ENCODE measurements at regions not wholly inside any gene's neighbourhood (a gene's known extent, or its start where the extent isn't known, plus 50 kb on each side); places are given as distances from the start of the nearest gene placed in this dataset.

GRCh38 chr21:43354026-43354420 is 72.9 kb downstream of the SIK1 start:
- no peak for DNase-seq (ENCODE audit: extremely low spot score)
- no peaks in the 10 kb centered on the region for H3K36me3 ChIP-seq (ENCODE audit: insufficient read depth)
- no peak overlapping the region for H3K4me3 ChIP-seq (ENCODE audit: low read depth, low read length)
- H3K27ac ChIP-seq (ENCODE audit: low read depth): no peak overlapping the region
- 84% methylated on average over 14 of the region's 14 CpGs for WGBS
- no peaks in the 10 kb centered on the region for H3K4me1 ChIP-seq (ENCODE audit: insufficient read depth)

GRCh38 chr21:43353282-43354025 is 73.5 kb downstream of the SIK1 start:
- WGBS: 91% methylated on average over 28 of the region's 28 CpGs
- H3K36me3 ChIP-seq (ENCODE audit: insufficient read depth): no peaks in the 10 kb centered on the region
- H3K4me1 ChIP-seq (ENCODE audit: insufficient read depth): no peaks in the 10 kb centered on the region
- no peak overlapping the region for H3K4me3 ChIP-seq (ENCODE audit: low read depth, low read length)
- H3K27ac ChIP-seq (ENCODE audit: low read depth): no peak overlapping the region
- DNase-seq (ENCODE audit: extremely low spot score): no peak

GRCh38 chr21:43352568-43353281 is 74.2 kb downstream of the SIK1 start:
- Histone ChIP-seq H3K27ac (ENCODE audit: low read depth) (no peak overlapping the region), H3K36me3 (ENCODE audit: insufficient read depth) (no peaks in the 10 kb centered on the region), H3K4me3 (ENCODE audit: low read depth, low read length) (no peak overlapping the region), H3K4me1 (ENCODE audit: insufficient read depth) (no peaks in the 10 kb centered on the region)
- WGBS: 93% methylated on average over 16 of the region's 16 CpGs
- no peak for DNase-seq (ENCODE audit: extremely low spot score)

GRCh38 chr21:43352154-43352537 is 74.8 kb downstream of the SIK1 start:
- no peaks in the 10 kb centered on the region for H3K4me1 ChIP-seq (ENCODE audit: insufficient read depth)
- H3K27ac ChIP-seq (ENCODE audit: low read depth): no peak overlapping the region
- 94% methylated on average over 8 of the region's 8 CpGs for WGBS
- no peak overlapping the region for H3K4me3 ChIP-seq (ENCODE audit: low read depth, low read length)
- no peak for DNase-seq (ENCODE audit: extremely low spot score)
- no peaks in the 10 kb centered on the region for H3K36me3 ChIP-seq (ENCODE audit: insufficient read depth)

- DNase-seq (ENCODE audit: extremely low spot score): no peak
- no peaks in the 10 kb centered on the region for H3K4me1 ChIP-seq (ENCODE audit: insufficient read depth)
- WGBS: 76% methylated on average over 13 of the region's 13 CpGs
Measured at GRCh38 chr21:43351501-43352153, 75.3 kb downstream of the SIK1 start.

GRCh38 chr21:43349644-43350043 is 77.3 kb downstream of the SIK1 start:
- Histone ChIP-seq H3K4me1 (ENCODE audit: insufficient read depth) (no peaks in the 10 kb centered on the region), H3K27ac (ENCODE audit: low read depth) (no peak overlapping the region), H3K4me3 (ENCODE audit: low read depth, low read length) (no peak overlapping the region), H3K36me3 (ENCODE audit: insufficient read depth) (no peaks in the 10 kb centered on the region)
- no peak for DNase-seq (ENCODE audit: extremely low spot score)
- WGBS: 90% methylated on average over 9 of the region's 9 CpGs

More at GRCh38 chr21:43351501-43352153, 75.3 kb downstream of the SIK1 start:
- Histone ChIP-seq H3K36me3 (ENCODE audit: insufficient read depth) (no peaks in the 10 kb centered on the region), H3K27ac (ENCODE audit: low read depth) (no peak overlapping the region), H3K4me3 (ENCODE audit: low read depth, low read length) (no peak overlapping the region)

GRCh38 chr21:43348801-43349261 is 78.1 kb downstream of the SIK1 start:
- Histone ChIP-seq H3K4me3 (ENCODE audit: low read depth, low read length) (no peak overlapping the region), H3K36me3 (ENCODE audit: insufficient read depth) (no peaks in the 10 kb centered on the region), H3K27ac (ENCODE audit: low read depth) (no peak overlapping the region), H3K4me1 (ENCODE audit: insufficient read depth) (no peaks in the 10 kb centered on the region)
- no peak for DNase-seq (ENCODE audit: extremely low spot score)
- 65% methylated on average over 22 of the region's 22 CpGs for WGBS

- H3K27ac ChIP-seq (ENCODE audit: low read depth): no peak overlapping the region
- 71% methylated on average over 15 of the region's 15 CpGs for WGBS
- no peaks in the 10 kb centered on the region for H3K4me1 ChIP-seq (ENCODE audit: insufficient read depth)
- DNase-seq (ENCODE audit: extremely low spot score): no peak
- H3K36me3 ChIP-seq (ENCODE audit: insufficient read depth): no peaks in the 10 kb centered on the region
- no peak overlapping the region for H3K4me3 ChIP-seq (ENCODE audit: low read depth, low read length)
Measured at GRCh38 chr21:43348170-43348766, 78.7 kb downstream of the SIK1 start.

- no peak for DNase-seq (ENCODE audit: extremely low spot score)
- no peak overlapping the region for H3K27ac ChIP-seq (ENCODE audit: low read depth)
- H3K4me3 ChIP-seq (ENCODE audit: low read depth, low read length): no peak overlapping the region
- H3K36me3 ChIP-seq (ENCODE audit: insufficient read depth): no peaks in the 10 kb centered on the region
- 93% methylated on average over 21 of the region's 21 CpGs for WGBS
- H3K4me1 ChIP-seq (ENCODE audit: insufficient read depth): no peaks in the 10 kb centered on the region
Measured at GRCh38 chr21:43347461-43348169, 79.3 kb downstream of the SIK1 start.

- WGBS: 86% methylated on average over 13 of the region's 13 CpGs
- Histone ChIP-seq H3K4me3 (ENCODE audit: low read depth, low read length) (no peak overlapping the region), H3K36me3 (ENCODE audit: insufficient read depth) (no peaks in the 10 kb centered on the region), H3K27ac (ENCODE audit: low read depth) (no peak overlapping the region), H3K4me1 (ENCODE audit: insufficient read depth) (no peaks in the 10 kb centered on the region)
- DNase-seq (ENCODE audit: extremely low spot score): no peak
Measured at GRCh38 chr21:43346551-43346950, 80.4 kb downstream of the SIK1 start.

- Histone ChIP-seq H3K4me1 (ENCODE audit: insufficient read depth) (no peaks in the 10 kb centered on the region), H3K4me3 (ENCODE audit: low read depth, low read length) (no peak overlapping the region), H3K36me3 (ENCODE audit: insufficient read depth) (no peaks in the 10 kb centered on the region), H3K27ac (ENCODE audit: low read depth) (no peak overlapping the region)
- DNase-seq (ENCODE audit: extremely low spot score): no peak
- WGBS: 85% methylated on average over 29 of the region's 29 CpGs
Measured at GRCh38 chr21:43345746-43346409, 81.1 kb downstream of the SIK1 start.

GRCh38 chr21:43345046-43345745 is 81.7 kb downstream of the SIK1 start:
- no peak for DNase-seq (ENCODE audit: extremely low spot score)
- Histone ChIP-seq H3K4me1 (ENCODE audit: insufficient read depth) (no peaks in the 10 kb centered on the region), H3K27ac (ENCODE audit: low read depth) (peak overlapping the region; percentile 57), H3K4me3 (ENCODE audit: low read depth, low read length) (no peak overlapping the region), H3K36me3 (ENCODE audit: insufficient read depth) (no peaks in the 10 kb centered on the region)
- WGBS: 93% methylated on average over 31 of the region's 31 CpGs
